Esophagus squamous epithelium (tissue), 5 donors: ENCODE measurements at regions not wholly inside any gene's neighbourhood (a gene's known extent, or its start where the extent isn't known, plus 50 kb on each side); places are given as distances from the start of the nearest gene placed in this dataset.
A peak's percentile ranks its signal among the peaks of the same experiment; 100 is the strongest.

Experiments
- DNase-seq: peaks from one replicate; lab custom pipeline; 2025; lab: John Stamatoyannopoulos, UW
- H3K27ac ChIP-seq, 4 donors: fragments of 200-600 bp; sonication (generic); one replicate each; pipeline ENCODE4 v1.5.1; 2016 to 2019; ENCODE audit warnings: mild to moderate bottlenecking in 1 of 4
- H3K27me3 ChIP-seq, 4 donors: fragments of 200-600 bp; sonication (generic); 1 replicate in 3 of 4; 2 replicates in 1 of 4; pipeline versions ENCODE4 v1.5.1 to v1.6.0; 2017 to 2021; ENCODE audit warnings: antibody characterized with exemption in 1 of 4
- H3K36me3 ChIP-seq, 3 donors: fragments of 200-600 bp; sonication (generic); one replicate each; pipeline ENCODE4 v1.5.1; 2016 to 2019
- H3K4me1 ChIP-seq, 3 donors: fragments of 200-600 bp; sonication (generic); one replicate each; pipeline ENCODE4 v1.5.1; 2017 to 2019
- H3K4me3 ChIP-seq, 4 donors: fragments of 200-600 bp; sonication (generic); 1 replicate in 3 of 4; 2 replicates in 1 of 4; pipeline ENCODE4 v1.5.1; 2016 to 2019; ENCODE audit warnings: mild to moderate bottlenecking in 2 of 4, moderate library complexity in 1 of 4
- H3K9me3 ChIP-seq, 3 donors: fragments of 200-600 bp; sonication (generic); one replicate each; pipeline ENCODE4 v1.5.1; 2016 to 2019
- POLR2A ChIP-seq, 4 donors: fragments of 450-650 bp; IDR thresholded peaks; one replicate each; pipeline ENCODE4 v1.6.1; 2017; ENCODE audit warnings: antibody characterized with exemption in 4 of 4, mild to moderate bottlenecking in 4 of 4, moderate library complexity in 3 of 4
- WGBS, 2 donors: methylation state at CpG; one replicate each; pipeline ENCODE4 v1.1.5; 2018; 5-methylcytosine and 5-hydroxymethylcytosine counted together
- intact Hi-C: fragments of 100-400 bp; cut with DNase I; formaldehyde crosslinking; loops from one replicate; pipeline ENCODE4 v1.15.0; 2022
- TF ChIP-seq, protein P1 (sequence below), 6 experiments: fragments of 450-650 bp in 4 of 6; fragments of 200-600 bp in 2 of 6; sonication (generic) in 2 of 6; IDR thresholded peaks; one replicate each; pipeline ENCODE4 v1.5.1; 2016 to 2019; ENCODE audit warnings: antibody characterized with exemption in 6 of 6, mild to moderate bottlenecking in 4 of 6, moderate library complexity in 4 of 6
- donor health status: DM: yes; HTN: yes; CAD: no.

DNA sequence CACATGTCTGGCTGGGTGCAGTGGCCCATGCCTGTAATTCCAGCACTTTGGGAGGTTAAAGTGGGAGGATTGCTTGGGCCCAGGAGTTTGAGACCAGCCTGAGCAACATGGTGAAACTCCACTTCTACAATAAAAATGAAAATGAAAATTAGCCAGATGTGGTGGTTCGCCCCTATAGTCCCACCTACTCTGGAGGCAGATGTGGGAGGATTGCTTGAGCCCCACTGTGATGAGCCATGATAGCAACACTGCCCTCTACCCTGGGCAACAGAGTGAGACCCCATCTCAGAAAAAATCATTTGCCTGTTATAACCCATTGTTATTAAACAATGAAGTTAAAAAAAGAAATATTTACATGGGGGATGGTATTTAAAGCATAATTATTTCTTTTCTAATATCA, 240.1 kb upstream of the ZPLD1 start:
- WGBS, 2 donors, result 67 to 86% methylated on average over 1 of the region's 1 CpG

GRCh38 chr3:102195198-102195948, 239.4 kb upstream of the ZPLD1 start:
- intact Hi-C loops, result no loop called here
- DNase-seq, result no peak
- Histone ChIP-seq H3K9me3 (no peaks in the 10 kb centered on the region), H3K27me3 (no peaks in the 10 kb centered on the region), H3K4me3 (no peak overlapping the region), H3K36me3 (no peaks in the 10 kb centered on the region), H3K4me1 (peaks cover 0 to 27% (median 0%) of the 10 kb centered on the region in 3 donors), H3K27ac (peak overlapping the region; percentile 11 to 33 (median 26))
- 21 to 30% methylated on average over 5 of the region's 5 CpGs for WGBS, 2 donors
- TF ChIP-seq POLR2A (IDR thresholded peaks at IDR 0.05), result no peak
- TF ChIP-seq, protein P1, sequence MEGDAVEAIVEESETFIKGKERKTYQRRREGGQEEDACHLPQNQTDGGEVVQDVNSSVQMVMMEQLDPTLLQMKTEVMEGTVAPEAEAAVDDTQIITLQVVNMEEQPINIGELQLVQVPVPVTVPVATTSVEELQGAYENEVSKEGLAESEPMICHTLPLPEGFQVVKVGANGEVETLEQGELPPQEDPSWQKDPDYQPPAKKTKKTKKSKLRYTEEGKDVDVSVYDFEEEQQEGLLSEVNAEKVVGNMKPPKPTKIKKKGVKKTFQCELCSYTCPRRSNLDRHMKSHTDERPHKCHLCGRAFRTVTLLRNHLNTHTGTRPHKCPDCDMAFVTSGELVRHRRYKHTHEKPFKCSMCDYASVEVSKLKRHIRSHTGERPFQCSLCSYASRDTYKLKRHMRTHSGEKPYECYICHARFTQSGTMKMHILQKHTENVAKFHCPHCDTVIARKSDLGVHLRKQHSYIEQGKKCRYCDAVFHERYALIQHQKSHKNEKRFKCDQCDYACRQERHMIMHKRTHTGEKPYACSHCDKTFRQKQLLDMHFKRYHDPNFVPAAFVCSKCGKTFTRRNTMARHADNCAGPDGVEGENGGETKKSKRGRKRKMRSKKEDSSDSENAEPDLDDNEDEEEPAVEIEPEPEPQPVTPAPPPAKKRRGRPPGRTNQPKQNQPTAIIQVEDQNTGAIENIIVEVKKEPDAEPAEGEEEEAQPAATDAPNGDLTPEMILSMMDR (IDR thresholded peaks at IDR 0.05), result no peak

More for the DNA sequence above, 240.1 kb upstream of the ZPLD1 start:
- intact Hi-C loops, result no loop called here
- DNase-seq, result no peak
- no peak overlapping the region for H3K4me3 ChIP-seq
- no peaks in the 10 kb centered on the region for H3K36me3 ChIP-seq
- H3K27ac ChIP-seq, result peak overlapping the region in 3 of 4 donors; percentile 11 to 33 (median 32)
- no peaks in the 10 kb centered on the region for H3K9me3 ChIP-seq
- H3K27me3 ChIP-seq, result no peaks in the 10 kb centered on the region
- H3K4me1 ChIP-seq, result peaks cover 0 to 33% (median 0%) of the 10 kb centered on the region in 3 donors
- TF ChIP-seq, protein P1 (IDR thresholded peaks at IDR 0.05), result no peak
- TF ChIP-seq POLR2A (IDR thresholded peaks at IDR 0.05), result no peak

DNA sequence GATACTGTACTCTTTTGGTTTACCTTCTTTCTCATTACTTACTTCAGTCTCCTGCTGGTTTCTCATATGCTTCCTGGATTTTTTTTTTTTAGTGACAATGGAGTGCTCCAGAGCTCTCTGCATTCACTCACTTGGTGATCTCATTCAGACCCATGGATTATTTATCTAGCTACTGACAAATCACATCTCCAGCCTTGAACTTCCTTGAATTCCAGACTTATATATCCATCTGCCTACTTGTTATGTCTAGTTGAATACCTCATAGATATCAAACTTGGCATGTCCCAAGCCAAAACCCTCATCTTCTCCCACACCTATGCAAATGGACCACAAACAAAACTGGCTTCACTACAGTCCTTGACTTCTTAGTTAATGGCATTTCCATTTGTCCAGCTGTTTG, 234.7 kb upstream of the ZPLD1 start:
- Histone ChIP-seq H3K9me3 (no peaks in the 10 kb centered on the region), H3K4me1 (peaks cover 0 to 10% (median 0%) of the 10 kb centered on the region in 3 donors), H3K36me3 (no peaks in the 10 kb centered on the region), H3K27me3 (no peaks in the 10 kb centered on the region), H3K4me3 (no peak overlapping the region), H3K27ac (no peak overlapping the region)
- intact Hi-C loops, result no loop called here
- TF ChIP-seq, protein P1 (IDR thresholded peaks at IDR 0.05), result no peak
- no peak for TF ChIP-seq POLR2A (IDR thresholded peaks at IDR 0.05)
- no peak for DNase-seq

DNA sequence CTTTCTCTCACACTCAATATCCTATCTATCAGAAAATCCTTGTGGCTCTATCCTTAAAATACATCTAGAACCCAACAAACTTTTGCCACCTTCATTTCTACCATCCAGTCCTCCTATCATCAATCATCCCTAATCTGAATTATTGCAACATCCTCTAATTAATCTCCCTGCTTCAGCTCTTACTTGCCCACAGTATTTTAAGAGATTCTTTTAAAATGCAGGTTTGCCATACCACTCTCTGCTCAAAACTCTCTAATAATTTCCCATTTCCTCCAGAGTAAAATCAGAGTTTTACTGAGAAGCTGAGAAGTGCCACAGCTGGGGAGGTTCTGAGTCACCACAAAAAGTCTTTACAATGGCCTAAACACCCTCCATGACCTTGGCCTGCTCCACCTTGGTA, 234.3 kb upstream of the ZPLD1 start:
- intact Hi-C loops, result no loop called here
- no peak for TF ChIP-seq POLR2A (IDR thresholded peaks at IDR 0.05)
- TF ChIP-seq, protein P1 (IDR thresholded peaks at IDR 0.05), result no peak
- Histone ChIP-seq H3K4me1 (peaks cover 0 to 6% (median 0%) of the 10 kb centered on the region in 3 donors), H3K4me3 (no peak overlapping the region), H3K9me3 (no peaks in the 10 kb centered on the region), H3K36me3 (no peaks in the 10 kb centered on the region), H3K27ac (no peak overlapping the region), H3K27me3 (no peaks in the 10 kb centered on the region)
- no peak for DNase-seq

GRCh38 chr3:102205647-102206046, 229.2 kb upstream of the ZPLD1 start:
- 78 to 100% methylated on average over 1 of the region's 1 CpG for WGBS, 2 donors
- intact Hi-C loops, result no loop called here
- H3K27me3 ChIP-seq, result no peaks in the 10 kb centered on the region
- no peak overlapping the region for H3K27ac ChIP-seq
- TF ChIP-seq POLR2A (IDR thresholded peaks at IDR 0.05), result no peak
- TF ChIP-seq, protein P1 (IDR thresholded peaks at IDR 0.05), result no peak
- no peaks in the 10 kb centered on the region for H3K36me3 ChIP-seq
- H3K4me1 ChIP-seq, result peaks cover 9 to 18% (median 15%) of the 10 kb centered on the region in 3 donors
- DNase-seq, result no peak
- H3K9me3 ChIP-seq, result peaks cover 0 to 5% (median 0%) of the 10 kb centered on the region in 3 donors
- no peak overlapping the region for H3K4me3 ChIP-seq
